Activated CD4-positive, alpha-beta T cell treated with anti-CD3 and anti-CD28 coated beads for 48 hours (primary cell): ENCODE measurements at regions not wholly inside any gene's neighbourhood (a gene's known extent, or its start where the extent isn't known, plus 50 kb on each side); places are given as distances from the start of the nearest gene placed in this dataset.
"Not testable (repeated sequence)": the region's sequence is repeated elsewhere in the genome, so short reads cannot be mapped to it uniquely, and the experiment has no call there.

Source experiments
- DNase-seq: peaks from one replicate; pipeline ENCODE4 v3.0.0-alpha.2; 2020

DNA sequence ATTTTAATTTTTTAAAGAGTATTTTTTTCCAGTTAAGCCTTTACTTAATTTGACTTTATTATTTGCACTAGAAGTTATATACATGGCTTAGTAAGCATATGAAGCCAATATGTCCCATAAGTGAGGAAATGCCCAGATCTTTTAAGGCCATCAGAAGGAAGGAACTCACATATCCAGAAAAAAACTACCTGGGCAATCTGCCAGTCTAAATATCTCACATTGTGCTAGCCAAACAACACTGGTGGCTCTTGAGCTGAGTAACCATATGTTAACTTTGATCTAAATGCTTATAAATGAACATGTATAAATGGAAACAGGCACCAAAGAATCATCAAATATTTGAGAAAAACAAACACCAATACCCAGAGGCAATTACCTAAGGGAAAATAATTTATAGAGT lies 138.6 kb upstream of the APOOL start:
- DNase-seq = no peak

DNA sequence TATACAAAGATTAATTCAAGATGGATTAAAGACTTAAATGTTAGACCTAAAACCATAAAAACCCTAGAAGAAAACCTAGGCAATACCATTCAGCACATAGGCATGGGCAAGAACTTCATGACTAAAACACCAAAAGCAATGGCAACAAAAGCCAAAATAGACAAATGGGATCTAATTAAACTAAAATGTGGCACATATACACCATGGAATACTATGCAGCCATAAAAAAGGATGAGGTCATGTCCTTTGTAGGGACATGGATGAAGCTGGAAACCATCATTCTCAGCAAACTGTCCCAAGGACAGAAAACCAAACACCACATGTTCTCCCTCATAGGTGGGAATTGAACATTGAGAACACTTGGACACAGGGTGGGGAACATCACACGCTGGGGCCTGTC lies 133.4 kb upstream of the APOOL start:
- DNase-seq = not testable (repeated sequence)

DNA sequence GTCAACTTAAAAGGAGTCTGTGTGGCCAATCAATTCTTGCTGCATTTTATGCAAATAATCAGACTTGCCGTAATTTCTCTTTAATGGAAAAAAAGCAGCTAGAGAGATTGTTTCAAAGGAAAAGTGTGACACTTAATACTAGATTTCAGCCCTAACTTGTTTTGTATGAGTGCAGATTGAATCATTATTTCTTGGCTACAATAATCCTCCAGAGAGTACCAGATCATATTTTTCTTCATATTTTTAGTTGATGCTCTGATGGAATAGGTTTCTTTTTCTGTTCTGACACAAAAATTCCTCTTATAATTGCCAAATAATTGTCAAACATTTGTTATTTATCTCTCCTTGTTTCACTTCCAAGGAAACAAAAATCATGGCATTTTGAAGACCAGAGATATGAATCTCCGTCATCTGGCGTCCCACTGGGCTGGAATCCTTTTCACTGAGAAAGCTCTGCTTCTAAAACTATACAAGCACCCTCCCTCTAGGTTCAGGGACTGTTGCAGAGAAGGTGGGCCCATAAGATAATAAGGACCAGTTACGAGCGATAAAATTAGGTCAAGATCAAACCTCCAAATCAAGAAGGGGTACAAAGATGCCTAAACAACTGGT lies 131.4 kb upstream of the APOOL start:
- not testable (repeated sequence) for DNase-seq

DNA sequence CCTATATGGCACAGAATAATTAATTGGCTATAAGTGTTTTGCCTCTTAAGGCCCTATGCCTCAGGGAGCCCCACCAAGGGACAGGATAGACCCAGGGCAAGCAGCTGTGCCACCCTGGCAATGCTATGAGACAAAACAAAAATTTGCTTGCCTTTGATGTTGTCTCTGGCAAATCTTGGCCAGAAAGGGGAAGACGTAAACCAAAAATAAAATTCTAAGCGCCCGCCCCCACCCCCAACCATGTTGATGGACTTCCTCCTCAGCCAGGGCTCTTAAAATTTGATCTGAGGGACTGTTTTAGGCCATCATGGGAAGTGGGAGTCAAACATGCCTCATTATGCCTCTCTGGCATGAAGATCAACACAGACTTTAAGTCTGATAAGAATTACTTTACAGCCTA lies 130.5 kb upstream of the APOOL start:
- no peak for DNase-seq

DNA sequence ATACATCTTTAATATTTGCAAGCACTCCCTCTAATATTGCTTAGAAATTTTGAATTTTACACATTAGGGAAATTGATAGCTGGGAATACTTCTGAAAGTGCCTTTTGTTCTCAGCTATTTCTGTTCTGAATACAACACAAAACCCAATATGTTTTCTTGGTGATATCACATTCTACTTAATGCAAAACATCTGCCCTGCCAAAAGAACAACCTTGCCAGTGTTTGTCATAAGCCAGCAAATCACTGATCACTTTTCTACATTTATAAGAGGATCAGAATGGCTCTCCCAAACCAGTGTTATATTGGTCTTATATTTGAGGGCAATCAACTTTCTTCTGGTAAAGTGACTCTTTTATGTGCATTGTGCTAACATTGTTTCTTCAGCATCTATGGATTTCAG lies 126.8 kb upstream of the APOOL start:
- no peak for DNase-seq

DNA sequence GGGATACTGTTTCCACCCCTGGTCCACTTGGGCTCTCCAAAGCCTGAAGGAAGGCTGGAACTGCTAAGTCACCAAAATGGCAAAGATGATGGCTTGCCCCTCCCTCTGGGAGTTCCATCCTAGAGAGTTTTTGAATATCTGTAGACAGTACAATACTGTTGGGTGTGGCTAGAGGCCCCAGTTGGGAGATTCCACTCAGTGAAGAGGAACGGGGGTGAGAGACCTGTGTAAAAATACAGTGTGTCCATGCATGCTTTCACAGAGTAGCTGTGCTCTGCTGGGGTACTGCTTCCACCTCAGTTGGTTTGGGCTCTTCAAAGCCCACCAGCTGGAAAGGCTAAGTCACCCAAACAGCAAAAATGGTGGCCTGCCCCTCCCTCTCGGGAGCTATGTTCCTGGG lies 109.8 kb upstream of the APOOL start:
- DNase-seq = no peak

DNA sequence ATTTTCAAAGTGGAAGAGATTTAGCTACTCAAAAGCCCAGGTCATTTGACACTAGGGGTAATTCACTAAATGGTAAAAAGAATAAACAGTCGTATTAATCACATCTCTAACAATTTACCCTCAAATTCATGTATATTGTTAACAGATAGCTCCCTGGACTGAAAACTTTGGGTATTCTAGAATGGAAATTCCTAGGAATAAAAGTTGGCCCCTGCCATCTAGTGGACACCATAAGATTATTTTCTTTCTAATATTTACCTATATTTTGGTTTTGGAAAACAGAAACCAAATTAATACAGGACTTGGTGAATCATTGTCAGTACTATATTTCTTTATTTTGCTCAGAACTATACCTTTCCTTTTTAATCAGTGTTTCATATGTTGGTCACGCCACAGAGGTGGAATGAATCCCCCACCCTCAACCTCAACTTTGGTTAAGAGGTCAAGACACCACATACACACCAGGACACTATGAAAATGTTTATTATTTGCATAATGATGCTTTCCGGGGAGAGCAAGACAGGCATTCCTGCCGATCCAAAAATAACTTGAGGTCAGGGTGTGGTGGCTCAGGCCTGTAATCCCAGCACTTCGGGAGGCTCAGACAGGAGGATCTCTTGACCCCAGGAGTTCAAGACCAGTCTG lies 96.2 kb upstream of the APOOL start:
- no peak for DNase-seq

DNA sequence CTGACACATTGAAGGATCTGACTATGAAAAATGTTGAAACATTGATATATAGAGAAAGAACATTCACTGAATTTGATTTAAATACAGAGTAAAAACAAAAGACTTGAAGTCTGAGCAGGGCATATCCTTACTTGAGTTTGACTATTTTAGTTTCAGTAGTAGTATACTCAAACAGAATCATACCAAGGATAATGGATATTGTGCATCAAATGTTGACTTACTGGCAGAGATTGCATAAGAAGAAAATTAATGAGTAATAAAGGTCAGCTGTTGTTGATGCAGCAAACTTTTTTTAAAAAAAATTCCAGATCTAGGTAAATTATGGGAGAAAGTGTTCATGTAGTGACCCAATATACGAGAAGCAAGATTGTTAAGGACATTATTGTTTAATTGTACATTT lies 94.5 kb upstream of the APOOL start:
- no peak for DNase-seq

DNA sequence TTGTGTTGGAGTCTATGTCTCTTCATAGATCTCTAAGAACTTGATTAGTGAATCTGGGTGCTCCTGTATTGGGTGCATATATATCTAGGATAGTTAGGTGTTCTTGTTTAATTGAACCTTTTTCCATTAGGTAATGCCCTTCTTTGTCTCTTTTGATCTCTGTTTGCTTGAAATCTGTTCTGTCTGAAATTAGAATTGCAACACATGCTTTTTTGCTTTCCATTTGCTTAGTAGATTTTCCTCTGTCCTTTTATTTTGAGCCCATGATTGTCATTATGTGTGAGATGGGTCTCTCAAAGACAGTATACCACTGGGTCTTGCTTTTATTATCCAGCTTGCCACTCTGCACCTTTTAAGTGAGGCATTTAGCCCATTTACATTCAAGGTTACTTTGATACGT lies 79.1 kb upstream of the APOOL start:
- no peak for DNase-seq

DNA sequence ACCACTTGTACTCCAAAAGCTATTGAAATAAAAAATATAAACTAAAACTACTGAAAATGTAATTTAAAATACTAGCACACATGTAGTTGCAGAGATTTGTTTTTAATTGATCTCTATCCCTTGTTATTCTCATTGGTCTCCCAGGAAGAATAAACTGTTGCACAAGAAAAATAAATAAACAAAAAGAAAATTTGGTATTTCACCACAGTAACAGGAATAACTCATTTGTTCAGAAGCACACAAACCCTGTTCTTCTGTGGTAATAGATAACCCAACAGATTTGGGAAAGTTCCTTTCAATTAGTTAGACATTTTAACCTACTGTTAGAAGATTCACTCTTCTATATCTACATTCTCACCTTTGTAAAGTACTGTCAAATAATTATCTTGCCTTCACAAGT lies 70.9 kb upstream of the APOOL start:
- no peak for DNase-seq

DNA sequence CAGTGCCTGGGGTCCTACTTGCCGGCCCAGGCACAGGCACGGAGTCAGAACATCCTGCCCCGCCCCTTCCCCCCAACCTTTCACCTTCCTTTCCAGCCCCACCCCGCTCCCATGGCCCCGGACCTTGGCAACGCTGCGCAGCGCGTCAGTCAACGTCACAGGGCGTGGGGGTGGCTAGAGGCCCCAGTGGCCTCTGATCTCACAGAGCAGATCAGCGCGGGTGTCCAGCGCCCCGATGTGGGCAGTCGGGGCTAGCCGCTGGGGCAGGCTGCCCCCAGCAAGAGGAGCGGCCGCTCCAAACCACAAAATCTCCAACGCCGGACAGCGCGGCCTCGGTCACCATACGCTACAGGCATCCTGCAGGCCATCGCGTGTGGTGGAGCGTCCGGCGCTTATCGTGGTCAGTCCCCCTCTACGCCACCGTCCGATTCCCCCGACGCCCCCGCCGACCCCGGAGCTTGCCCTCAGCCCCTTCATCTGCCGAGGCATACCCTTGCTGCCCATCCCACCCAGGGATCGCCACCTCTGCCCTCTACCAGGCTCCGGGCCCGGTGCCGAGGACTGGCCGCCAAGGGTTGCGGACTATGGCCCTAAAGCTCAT lies 69.6 kb upstream of the APOOL start:
- no peak for DNase-seq
